HCT116 (cell line): ENCODE measurements at regions not wholly inside any gene's neighbourhood (a gene's known extent, or its start where the extent isn't known, plus 50 kb on each side); places are given as distances from the start of the nearest gene placed in this dataset.

Source experiments
- ATAC-seq: fragments of 200-7000 bp; cut with Tn5 transposase; 2 replicates; pipeline ENCODE4 v1.9.1; 2020; ENCODE audit warnings: mild to moderate bottlenecking, moderate library complexity
- BruUV-seq: library from RNA; stranded (reverse); fragments of 400-500 nt; replicated peaks from 2 replicates; lab custom pipeline; 2021; lab: Mats Ljungman, UMichigan
- CTCF ChIA-PET: fragments of 300-600 bp; sonication (Branson Sonifier 250); formaldehyde crosslinking; loops from one replicate; lab custom pipeline; 2021; ENCODE audit warnings: antibody characterized with exemption; lab: Charles Lee
- POLR2A ChIA-PET: fragments of 300-600, 350-600 bp; sonication (Branson Sonifier 250); formaldehyde crosslinking; loops from one replicate; lab custom pipeline; 2021; ENCODE audit warnings: antibody characterized with exemption; lab: Charles Lee
- RAD21 ChIA-PET, 2 experiments: fragments of 300-600 bp; sonication (Branson Sonifier 250); formaldehyde crosslinking; loops; one replicate each; lab custom pipeline; 2023; ENCODE audit warnings: low total read pairs in 2 of 2; ENCODE audit not compliant: uncharacterized antibody in 2 of 2, unreplicated experiment in 2 of 2, low non-redundant PET in 1 of 2; lab: Charles Lee
- DNase-seq: peaks from one replicate; pipeline ENCODE4 v3.0.0-alpha.2; 2010; ENCODE audit warnings: low read depth, low spot score
- H2AFZ ChIP-seq: fragments of 200-600 bp; shearing (Covaris generic), sonication (generic); 2 replicates; pipeline ENCODE4 v1.6.1; 2017; ENCODE audit warnings: low read depth, mixed run types, mixed read lengths, antibody characterized with exemption, low read length; ENCODE audit not compliant: poor library complexity, severe bottlenecking
- H3K27ac ChIP-seq: 2 replicates; pipeline ENCODE4 v1.5.1; 2012; ENCODE audit warnings: low read depth, low read length
- H3K27me3 ChIP-seq: fragments of 200-600 bp; sonication (generic); 2 replicates; pipeline ENCODE4 v1.6.1; 2016; ENCODE audit warnings: mixed run types, low read length, mixed read lengths; ENCODE audit not compliant: insufficient read depth
- H3K36me3 ChIP-seq, 2 experiments: fragments of 200-500 bp in 1 of 2; fragments of 200-600 bp in 1 of 2; sonication (Bioruptor generic) in 1 of 2; sonication (generic) in 1 of 2; 2 replicates each; pipeline versions ENCODE4 v1.5.1 to v1.6.1; 2014 to 2016; ENCODE audit warnings: low read length in 2 of 2, inconsistent platforms in 1 of 2, mixed read lengths in 1 of 2, mixed run types in 1 of 2; ENCODE audit not compliant: insufficient read depth in 2 of 2, control insufficient read depth in 1 of 2
- H3K4me1 ChIP-seq, 2 experiments: fragments of 200-600 bp in 1 of 2; sonication (generic) in 1 of 2; 2 replicates each; pipeline versions ENCODE4 v1.5.1 to v1.6.1; 2012 to 2017; ENCODE audit warnings: low read length in 2 of 2, inconsistent platforms in 1 of 2, mild to moderate bottlenecking in 1 of 2, mixed read lengths in 1 of 2, mixed run types in 1 of 2, moderate library complexity in 1 of 2; ENCODE audit not compliant: insufficient read depth in 2 of 2, control insufficient read depth in 1 of 2
- H3K4me2 ChIP-seq: fragments of 200-600 bp; sonication (generic); 2 replicates; pipeline ENCODE4 v1.6.1; 2017; ENCODE audit warnings: mixed run types, low read length, mixed read lengths
- H3K4me3 ChIP-seq, 2 experiments: fragments of 200-600 bp in 1 of 2; sonication (generic) in 1 of 2; replicated peaks in 1 of 2; 2 replicates each; pipeline ENCODE4 v1.5.1; 2011 to 2016; ENCODE audit warnings: low read length in 2 of 2, control low read depth in 1 of 2, low read depth in 1 of 2, mild to moderate bottlenecking in 1 of 2, mixed read lengths in 1 of 2, mixed run types in 1 of 2
- H3K79me2 ChIP-seq: fragments of 200-600 bp; sonication (generic); 2 replicates; pipeline ENCODE4 v1.6.1; 2017; ENCODE audit warnings: mild to moderate bottlenecking, mixed run types, low read length, moderate library complexity, mixed read lengths; ENCODE audit not compliant: insufficient read depth
- H3K9ac ChIP-seq: fragments of 200-600 bp; sonication (generic); 2 replicates; pipeline ENCODE4 v1.6.1; 2016; ENCODE audit warnings: low read length, mixed read lengths
- H3K9me2 ChIP-seq: fragments of 200-600 bp; sonication (generic), shearing (Covaris generic); 2 replicates; pipeline ENCODE4 v1.6.1; 2017; ENCODE audit warnings: mixed run types, mild to moderate bottlenecking, moderate library complexity; ENCODE audit not compliant: insufficient read depth
- H3K9me3 ChIP-seq, 2 experiments: fragments of 200-500 bp in 1 of 2; fragments of 200-600 bp in 1 of 2; sonication (Bioruptor generic) in 1 of 2; sonication (generic) in 1 of 2; 2 replicates each; pipeline ENCODE4 v1.6.1; 2014 to 2017; ENCODE audit warnings: low read length in 2 of 2, mixed read lengths in 2 of 2, inconsistent platforms in 1 of 2, low read depth in 1 of 2, mild to moderate bottlenecking in 1 of 2, mixed run types in 1 of 2, moderate library complexity in 1 of 2; ENCODE audit not compliant: control insufficient read depth in 1 of 2, insufficient read depth in 1 of 2
- H4K20me1 ChIP-seq: fragments of 200-600 bp; sonication (generic), shearing (Covaris generic); 2 replicates; pipeline ENCODE4 v1.6.1; 2017; ENCODE audit warnings: mixed run types, mild to moderate bottlenecking, moderate library complexity; ENCODE audit not compliant: insufficient read depth
- REST ChIP-seq: IDR thresholded peaks from 2 replicates; pipeline ENCODE4 v1.6.1; 2012; ENCODE audit warnings: low read depth
- SRF ChIP-seq: IDR thresholded peaks from 2 replicates; pipeline ENCODE4 v1.6.1; 2012; ENCODE audit warnings: low read depth
- intact Hi-C: fragments of 100-400 bp; cut with micrococcal nuclease; formaldehyde crosslinking; loops from 2 replicates; pipeline ENCODE4 v1.10.0; 2022

DNA sequence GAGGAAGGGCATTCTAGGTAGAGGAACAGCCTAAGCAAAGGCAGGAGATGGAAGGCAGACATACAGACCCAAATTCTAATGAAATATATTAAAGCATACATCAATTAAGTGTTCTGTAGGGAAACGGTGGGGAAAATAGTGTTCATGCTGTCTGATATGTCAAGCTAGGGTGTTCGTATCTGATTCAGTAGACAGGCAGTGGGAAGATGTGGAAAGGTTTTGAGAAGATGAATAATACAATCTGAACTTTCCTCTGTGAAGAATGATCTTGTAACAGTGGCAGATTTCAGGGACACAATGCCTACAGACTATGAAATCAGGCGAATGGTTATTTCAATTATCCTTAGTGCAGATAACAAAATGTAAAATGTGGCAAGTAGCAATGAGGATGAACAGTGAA, 594.2 kb downstream of the KCTD12 start:
- POLR2A ChIA-PET, result no interaction called here
- intact Hi-C loops, result loop anchor here (5.0 kb wide), 1 partner anchor 35 kb away; no protein-coding TSS in a partner anchor
- Histone ChIP-seq H3K4me1 (no peaks in the 10 kb centered on the region), H3K9ac (no peak overlapping the region), H3K79me2 (no peaks in the 10 kb centered on the region), H3K4me3 (no peak overlapping the region), H4K20me1 (no peaks in the 10 kb centered on the region), H2AFZ (no peak overlapping the region), H3K27me3 (no peaks in the 10 kb centered on the region), H3K4me2 (no peak overlapping the region), H3K9me3 (no peaks in the 10 kb centered on the region), H3K27ac (no peak overlapping the region), H3K9me2 (no peaks in the 10 kb centered on the region), H3K36me3 (no peaks in the 10 kb centered on the region)
- no TSS peak for BruUV-seq
- RAD21 ChIA-PET, result no interaction called here
- DNase-seq, result no peak
- CTCF ChIA-PET, result no interaction called here
- ATAC-seq, result no peak
- TF ChIP-seq REST, result no peak

DNA sequence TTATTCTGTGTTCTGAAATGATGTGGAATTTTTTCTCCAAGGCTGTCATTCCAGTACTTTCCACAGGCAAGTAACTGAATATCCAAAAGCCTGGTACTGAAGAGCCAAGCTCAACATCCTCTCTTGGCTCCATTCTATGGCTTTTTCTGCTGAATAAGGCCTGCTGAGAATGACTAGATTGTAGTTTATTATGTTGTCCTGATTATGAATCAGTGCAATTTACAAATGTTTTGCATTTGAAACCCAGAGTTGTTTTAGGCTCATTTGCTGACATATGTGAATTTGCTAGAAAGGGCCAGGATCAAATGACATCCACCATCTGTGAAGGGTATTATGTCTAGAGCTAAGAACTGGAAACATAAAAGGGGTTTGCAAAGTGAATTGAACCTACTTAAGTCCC, 596.6 kb downstream of the KCTD12 start:
- Histone ChIP-seq H3K27me3 (no peaks in the 10 kb centered on the region), H3K9ac (no peak overlapping the region), H3K4me1 (no peaks in the 10 kb centered on the region), H3K36me3 (no peaks in the 10 kb centered on the region), H3K9me3 (no peaks in the 10 kb centered on the region), H3K79me2 (no peaks in the 10 kb centered on the region), H2AFZ (no peak overlapping the region), H3K4me2 (no peak overlapping the region), H4K20me1 (no peaks in the 10 kb centered on the region), H3K27ac (no peak overlapping the region), H3K4me3 (no peak overlapping the region), H3K9me2 (no peaks in the 10 kb centered on the region)
- no peak for TF ChIP-seq SRF
- POLR2A ChIA-PET, result no interaction called here
- ATAC-seq, result no peak
- CTCF ChIA-PET, result no interaction called here
- no peak for DNase-seq
- intact Hi-C loops, result no loop called here
- BruUV-seq, result no TSS peak
- RAD21 ChIA-PET, result no interaction called here
